HG03139 (cell line): ENCODE measurements at regions not wholly inside any gene's neighbourhood (a gene's known extent, or its start where the extent isn't known, plus 50 kb on each side); places are given as distances from the start of the nearest gene placed in this dataset.

Experiments used
- ATAC-seq: cut with Tn5 transposase; IDR thresholded peaks from one replicate; pipeline ENCODE4 v1.9.1; 2021; ENCODE audit not compliant: unreplicated experiment

GRCh38 chr11:91264481-91264880 lies 960.1 kb upstream of the FAT3 start:
- no peak for ATAC-seq

GRCh38 chr11:91263496-91264365 lies 960.9 kb upstream of the FAT3 start:
- ATAC-seq = no peak

GRCh38 chr11:91261513-91261912 lies 963.1 kb upstream of the FAT3 start:
- no peak for ATAC-seq

GRCh38 chr11:91258876-91259275 lies 965.7 kb upstream of the FAT3 start:
- ATAC-seq = no peak

GRCh38 chr11:91257667-91258066 lies 967.0 kb upstream of the FAT3 start:
- no peak for ATAC-seq

- no peak for ATAC-seq
Observed at GRCh38 chr11:91248199-91248807, 976.3 kb upstream of the FAT3 start.

GRCh38 chr11:91247009-91247735 lies 977.4 kb upstream of the FAT3 start:
- ATAC-seq = no peak

GRCh38 chr11:91244912-91245311 lies 979.7 kb upstream of the FAT3 start:
- ATAC-seq = no peak

GRCh38 chr11:91243630-91244029 lies 981.0 kb upstream of the FAT3 start:
- no peak for ATAC-seq

GRCh38 chr11:91243051-91243450 lies 981.6 kb upstream of the FAT3 start:
- no peak for ATAC-seq

GRCh38 chr11:91241226-91241625 lies 983.4 kb upstream of the FAT3 start:
- no peak for ATAC-seq

- no peak for ATAC-seq
Observed at GRCh38 chr11:91239359-91239758, 985.3 kb upstream of the FAT3 start.

- no peak for ATAC-seq
Observed at GRCh38 chr11:91231226-91231625, 993.4 kb upstream of the FAT3 start.

- no peak for ATAC-seq
Observed at GRCh38 chr11:91230647-91231046, 994.0 kb upstream of the FAT3 start.

GRCh38 chr11:91222830-91223229 lies 1000.0 kb upstream of the CHORDC1 start:
- no peak for ATAC-seq

- no peak for ATAC-seq
Observed at GRCh38 chr11:91220476-91221202, 997.8 kb upstream of the CHORDC1 start.

- no peak for ATAC-seq
Observed at GRCh38 chr11:91219535-91219934, 996.7 kb upstream of the CHORDC1 start.

- no peak for ATAC-seq
Observed at GRCh38 chr11:91209751-91210150, 986.9 kb upstream of the CHORDC1 start.

GRCh38 chr11:91209306-91209705 lies 986.5 kb upstream of the CHORDC1 start:
- no peak for ATAC-seq

- no peak for ATAC-seq
Observed at GRCh38 chr11:91199866-91200265, 977.0 kb upstream of the CHORDC1 start.

- no peak for ATAC-seq
Observed at GRCh38 chr11:91194546-91194945, 971.7 kb upstream of the CHORDC1 start.
